Right atrium auricular region (tissue), 2 donors: ENCODE measurements at regions not wholly inside any gene's neighbourhood (a gene's known extent, or its start where the extent isn't known, plus 50 kb on each side); places are given as distances from the start of the nearest gene placed in this dataset.

Source experiments
- DNase-seq: peaks from one replicate; pipeline ENCODE4 v3.0.0-alpha.2; 2019; ENCODE audit warnings: low spot score
- H3K27ac ChIP-seq, 2 donors: fragments of 200-600 bp; sonication (generic); 1 replicate in 1 of 2; 2 replicates in 1 of 2; pipeline ENCODE4 v1.5.1; 2016 to 2019
- H3K27me3 ChIP-seq, 2 donors: fragments of 200-600 bp; sonication (generic); one replicate each; pipeline versions ENCODE4 v1.5.1 to v1.6.0; 2017 to 2019
- H3K36me3 ChIP-seq: fragments of 200-600 bp; sonication (generic); one replicate; pipeline ENCODE4 v1.5.1; 2016
- H3K4me1 ChIP-seq, 2 donors: fragments of 200-600 bp; sonication (generic); one replicate each; pipeline versions ENCODE4 v1.5.1 to v1.6.0; 2017 to 2019
- H3K4me3 ChIP-seq, 2 donors: fragments of 200-600 bp; sonication (generic); 1 replicate in 1 of 2; 2 replicates in 1 of 2; pipeline ENCODE4 v1.5.1; 2017 to 2019; ENCODE audit warnings: mild to moderate bottlenecking in 1 of 2, moderate library complexity in 1 of 2
- H3K9me3 ChIP-seq, 2 donors: fragments of 200-600 bp; sonication (generic); one replicate each; pipeline ENCODE4 v1.5.1; 2019
- CTCF ChIP-seq, 2 donors: fragments of 200-600 bp; sonication (generic); IDR thresholded peaks; one replicate each; pipeline ENCODE4 v1.5.1; 2019; ENCODE audit warnings: antibody characterized with exemption in 2 of 2

- TF ChIP-seq CTCF (IDR thresholded peaks at IDR 0.05) = no peak
- no peak overlapping the region for H3K27ac ChIP-seq
- no peaks in the 10 kb centered on the region for H3K4me1 ChIP-seq
- H3K27me3 ChIP-seq = no peaks in the 10 kb centered on the region
- H3K9me3 ChIP-seq = peaks cover 0 to 8% of the 10 kb centered on the region in 2 donors
- no peaks in the 10 kb centered on the region for H3K36me3 ChIP-seq
- no peak overlapping the region for H3K4me3 ChIP-seq
- DNase-seq = no peak
Measured at GRCh38 chr9:90285946-90286345, 356.7 kb downstream of the DIRAS2 start.

- Histone ChIP-seq H3K27ac (no peak overlapping the region), H3K27me3 (no peaks in the 10 kb centered on the region), H3K4me3 (no peak overlapping the region), H3K36me3 (no peaks in the 10 kb centered on the region), H3K4me1 (no peaks in the 10 kb centered on the region), H3K9me3 (no peaks in the 10 kb centered on the region)
- TF ChIP-seq CTCF (IDR thresholded peaks at IDR 0.05) = no peak
- no peak for DNase-seq
Measured at GRCh38 chr9:90287567-90288274, 354.9 kb downstream of the DIRAS2 start.

- no peak for DNase-seq
- Histone ChIP-seq H3K27ac (no peak overlapping the region), H3K4me1 (no peaks in the 10 kb centered on the region), H3K27me3 (no peaks in the 10 kb centered on the region), H3K9me3 (no peaks in the 10 kb centered on the region), H3K4me3 (no peak overlapping the region), H3K36me3 (no peaks in the 10 kb centered on the region)
- TF ChIP-seq CTCF (IDR thresholded peaks at IDR 0.05) = no peak
Measured at GRCh38 chr9:90288275-90288639, 354.4 kb downstream of the DIRAS2 start.

- Histone ChIP-seq H3K27ac (no peak overlapping the region), H3K9me3 (no peaks in the 10 kb centered on the region), H3K27me3 (no peaks in the 10 kb centered on the region), H3K36me3 (no peaks in the 10 kb centered on the region), H3K4me1 (no peaks in the 10 kb centered on the region), H3K4me3 (no peak overlapping the region)
- no peak for TF ChIP-seq CTCF (IDR thresholded peaks at IDR 0.05)
- DNase-seq = no peak
Measured at GRCh38 chr9:90290716-90291485, 351.7 kb downstream of the DIRAS2 start.

- no peak for DNase-seq
- Histone ChIP-seq H3K27me3 (no peaks in the 10 kb centered on the region), H3K9me3 (no peaks in the 10 kb centered on the region), H3K4me3 (no peak overlapping the region), H3K27ac (no peak overlapping the region), H3K36me3 (no peaks in the 10 kb centered on the region), H3K4me1 (no peaks in the 10 kb centered on the region)
- no peak for TF ChIP-seq CTCF (IDR thresholded peaks at IDR 0.05)
Measured at GRCh38 chr9:90296539-90296938, 346.1 kb downstream of the DIRAS2 start.
